Smooth muscle cell (in vitro differentiated cells): ENCODE measurements at regions not wholly inside any gene's neighbourhood (a gene's known extent, or its start where the extent isn't known, plus 50 kb on each side); places are given as distances from the start of the nearest gene placed in this dataset.

Experiments used
- DNase-seq: peaks from one replicate; lab custom pipeline; 2025; ENCODE audit not compliant: unreplicated experiment; lab: John Stamatoyannopoulos, UW
- H2AFZ ChIP-seq: fragments of 200-600 bp; sonication (generic); 2 replicates; pipeline ENCODE4 v1.6.0; 2016; ENCODE audit warnings: antibody characterized with exemption, low read depth, mild to moderate bottlenecking
- H3F3A ChIP-seq: fragments of 200-600 bp; sonication (generic); 2 replicates; pipeline ENCODE4 v1.6.0; 2017; ENCODE audit warnings: antibody characterized with exemption, low read depth
- H3K27ac ChIP-seq: fragments of 200-600 bp; sonication (generic); 2 replicates; pipeline ENCODE4 v1.5.1; 2016; ENCODE audit warnings: low read depth, mild to moderate bottlenecking
- H3K27me3 ChIP-seq: fragments of 200-600 bp; sonication (generic); 2 replicates; pipeline ENCODE4 v1.6.1; 2016; ENCODE audit warnings: low read depth, mild to moderate bottlenecking
- H3K36me3 ChIP-seq: fragments of 200-600 bp; sonication (generic); 2 replicates; pipeline ENCODE4 v1.5.1; 2016; ENCODE audit warnings: low read depth
- H3K4me1 ChIP-seq: fragments of 200-600 bp; sonication (generic); 2 replicates; pipeline ENCODE4 v1.5.1; 2016; ENCODE audit warnings: low read depth
- H3K4me2 ChIP-seq: fragments of 200-600 bp; sonication (generic); 2 replicates; pipeline ENCODE4 v1.6.0; 2016; ENCODE audit warnings: mild to moderate bottlenecking
- H3K4me3 ChIP-seq: fragments of 200-600 bp; sonication (generic); 2 replicates; pipeline ENCODE4 v1.5.1; 2016; ENCODE audit warnings: mild to moderate bottlenecking
- H3K79me2 ChIP-seq: fragments of 200-600 bp; sonication (generic); 2 replicates; pipeline ENCODE4 v1.6.0; 2016; ENCODE audit warnings: low read depth, mild to moderate bottlenecking
- H3K9ac ChIP-seq: fragments of 200-600 bp; sonication (generic); 2 replicates; pipeline ENCODE4 v1.6.0; 2016; ENCODE audit warnings: low read depth
- H3K9me3 ChIP-seq: fragments of 200-600 bp; sonication (generic); replicated peaks from 2 replicates; pipeline ENCODE4 v1.5.1; 2016; ENCODE audit warnings: low read depth
- H4K20me1 ChIP-seq: fragments of 200-600 bp; sonication (generic); 2 replicates; pipeline ENCODE4 v1.6.0; 2016; ENCODE audit warnings: low read depth
- CTCF ChIP-seq: fragments of 200-600 bp; sonication (generic); IDR thresholded peaks from 2 replicates; pipeline ENCODE4 v1.5.1; 2017; ENCODE audit warnings: borderline replicate concordance, mild to moderate bottlenecking, antibody characterized with exemption; ENCODE audit not compliant: insufficient read depth, poor library complexity, severe bottlenecking
- WGBS: methylation state at CpG from one replicate; pipeline ENCODE4 v1.1.7; 2016; ENCODE audit warnings: low lambda C conversion rate; 5-methylcytosine and 5-hydroxymethylcytosine counted together

- TF ChIP-seq CTCF: no peak
- WGBS: 65% methylated on average over 3 of the region's 3 CpGs
- Histone ChIP-seq H3F3A (peaks cover 5% of the 10 kb centered on the region), H3K4me3 (no peak overlapping the region), H3K9ac (no peak overlapping the region), H3K27ac (peak overlapping the region; percentile 25), H3K36me3 (no peaks in the 10 kb centered on the region), H2AFZ (no peak overlapping the region), H3K27me3 (no peaks in the 10 kb centered on the region), H3K4me1 (peaks cover 9% of the 10 kb centered on the region), H4K20me1 (no peaks in the 10 kb centered on the region), H3K9me3 (no peaks in the 10 kb centered on the region), H3K4me2 (no peak overlapping the region), H3K79me2 (no peaks in the 10 kb centered on the region)
- DNase-seq: no peak
These were observed 206.9 kb downstream of the ARL4C start for GRCh38 chr2:234289834-234290590.

GRCh38 chr2:234288974-234289455 is 207.9 kb downstream of the ARL4C start:
- Histone ChIP-seq H3K4me3 (no peak overlapping the region), H3K27ac (no peak overlapping the region), H3K27me3 (no peaks in the 10 kb centered on the region), H3K79me2 (no peaks in the 10 kb centered on the region), H3K9ac (no peak overlapping the region), H3F3A (peaks cover 5% of the 10 kb centered on the region), H3K4me1 (peaks cover 9% of the 10 kb centered on the region), H3K9me3 (no peaks in the 10 kb centered on the region), H2AFZ (no peak overlapping the region), H3K36me3 (no peaks in the 10 kb centered on the region), H3K4me2 (no peak overlapping the region), H4K20me1 (no peaks in the 10 kb centered on the region)
- DNase-seq: peak; percentile 24
- peak; percentile 78 for TF ChIP-seq CTCF
- WGBS: 28% methylated on average over 13 of the region's 13 CpGs

DNA sequence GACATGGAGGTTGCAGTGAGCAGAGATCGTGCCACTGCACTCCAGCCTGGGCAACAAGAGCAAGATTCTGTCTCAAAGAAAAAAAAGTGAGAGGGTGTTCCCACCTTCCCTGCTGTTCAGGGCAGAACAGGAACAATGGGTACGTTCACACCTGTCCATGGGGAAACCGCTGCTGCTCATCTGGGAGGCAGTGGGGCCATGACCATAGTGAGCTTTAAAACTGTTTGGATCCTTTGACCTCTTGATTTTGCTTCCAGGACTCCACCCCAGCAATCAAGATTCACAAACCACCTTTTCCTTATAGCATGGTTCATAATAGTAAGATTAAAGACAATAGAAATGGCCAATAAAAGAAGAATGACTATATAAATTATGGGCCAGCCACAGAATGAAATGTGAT is 209.2 kb downstream of the ARL4C start:
- H3K36me3 ChIP-seq: no peaks in the 10 kb centered on the region
- DNase-seq: no peak
- no peak for TF ChIP-seq CTCF
- no peaks in the 10 kb centered on the region for H3K79me2 ChIP-seq
- H4K20me1 ChIP-seq: no peaks in the 10 kb centered on the region
- H3K4me3 ChIP-seq: no peak overlapping the region
- no peak overlapping the region for H3K4me2 ChIP-seq
- WGBS: 97% methylated on average over 3 of the region's 3 CpGs
- peaks cover 5% of the 10 kb centered on the region for H3F3A ChIP-seq
- no peak overlapping the region for H3K27ac ChIP-seq
- no peaks in the 10 kb centered on the region for H3K27me3 ChIP-seq
- H3K4me1 ChIP-seq: peaks cover 9% of the 10 kb centered on the region
- H2AFZ ChIP-seq: no peak overlapping the region
- H3K9me3 ChIP-seq: no peaks in the 10 kb centered on the region
- H3K9ac ChIP-seq: no peak overlapping the region

DNA sequence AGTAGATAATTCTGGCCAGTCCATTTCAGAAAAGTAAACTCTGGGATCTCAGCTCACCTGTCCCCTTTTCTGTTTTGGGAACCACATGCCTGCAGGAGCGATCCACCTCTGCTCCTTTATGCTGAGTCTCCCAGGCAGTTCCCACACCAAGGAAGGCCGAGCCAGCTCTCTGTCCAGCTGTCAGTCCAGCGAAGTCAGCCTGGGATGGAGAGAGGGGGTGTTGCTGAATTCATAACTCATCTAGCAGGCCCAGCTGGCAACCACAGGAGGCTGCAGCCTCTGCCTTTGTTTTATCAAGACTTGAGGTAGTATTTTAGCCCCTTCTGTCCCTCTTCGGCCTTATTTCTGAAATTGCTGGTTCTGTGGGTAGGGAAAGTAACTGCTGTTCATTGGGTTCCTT is 209.9 kb downstream of the ARL4C start:
- H2AFZ ChIP-seq: no peak overlapping the region
- H3K9me3 ChIP-seq: no peaks in the 10 kb centered on the region
- H3K27me3 ChIP-seq: no peaks in the 10 kb centered on the region
- H3K27ac ChIP-seq: no peak overlapping the region
- H3K36me3 ChIP-seq: no peaks in the 10 kb centered on the region
- no peak overlapping the region for H3K4me2 ChIP-seq
- no peak overlapping the region for H3K4me3 ChIP-seq
- whole genome bisulfite sequencing: 87% methylated on average over 4 of the region's 4 CpGs
- no peaks in the 10 kb centered on the region for H4K20me1 ChIP-seq
- H3K9ac ChIP-seq: no peak overlapping the region
- H3F3A ChIP-seq: peaks cover 5% of the 10 kb centered on the region
- TF ChIP-seq CTCF: no peak
- DNase-seq: no peak
- H3K4me1 ChIP-seq: peaks cover 9% of the 10 kb centered on the region
- H3K79me2 ChIP-seq: no peaks in the 10 kb centered on the region
